Inflammatory macrophage treated with lipopolysaccharide for 1 hour (primary cell): ENCODE measurements at regions not wholly inside any gene's neighbourhood (a gene's known extent, or its start where the extent isn't known, plus 50 kb on each side); places are given as distances from the start of the nearest gene placed in this dataset.

Experiments
- DNase-seq, 2 donors: peaks; one replicate each; pipeline ENCODE4 v3.0.0-alpha.2; 2020 to 2022

DNA sequence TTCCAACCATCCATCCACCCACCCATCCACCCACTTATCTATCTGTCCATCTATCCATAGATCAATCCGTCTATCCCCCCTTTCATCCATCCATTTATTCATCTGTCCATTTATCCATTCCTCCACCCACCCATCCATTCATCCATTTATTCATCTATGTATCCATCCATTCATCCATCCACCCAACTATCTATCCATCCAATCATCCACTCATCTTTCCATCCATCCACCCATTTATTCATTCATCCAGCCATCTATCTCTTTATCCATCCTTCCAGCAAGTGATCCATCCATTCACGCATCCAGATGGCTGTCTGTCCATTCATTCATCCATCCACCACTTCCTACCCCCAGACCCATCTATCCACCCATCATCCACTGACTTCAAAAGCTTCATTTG lies 84.0 kb upstream of the CD99 start:
- no peak for DNase-seq

GRCh38 chrX:2600564-2600963 lies 90.5 kb upstream of the CD99 start:
- DNase-seq, result no peak

- no peak for DNase-seq
These were observed 94.4 kb upstream of the CD99 start for GRCh38 chrX:2596555-2597255.

- DNase-seq, result no peak
These were observed 95.0 kb upstream of the CD99 start for GRCh38 chrX:2596045-2596444.

DNA sequence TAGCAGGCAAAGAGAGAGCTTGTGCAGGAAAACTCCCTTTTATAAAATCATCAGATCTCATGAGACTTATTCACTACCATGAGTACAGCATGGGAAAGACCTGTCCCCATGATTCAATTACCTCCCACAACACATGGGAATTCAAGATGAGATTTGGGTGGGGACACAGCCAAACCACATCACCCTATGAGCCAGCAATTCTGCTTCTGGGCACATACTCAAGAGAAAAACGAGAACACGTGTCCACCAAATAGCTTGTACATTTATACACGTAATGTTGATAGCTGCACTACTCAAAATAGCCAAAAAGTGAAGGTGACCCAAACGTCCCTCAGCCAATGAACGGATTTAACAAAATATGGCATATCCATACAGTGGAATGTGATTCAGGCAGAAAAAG lies 94.5 kb upstream of the DHRSX start:
- DNase-seq, result no peak

DNA sequence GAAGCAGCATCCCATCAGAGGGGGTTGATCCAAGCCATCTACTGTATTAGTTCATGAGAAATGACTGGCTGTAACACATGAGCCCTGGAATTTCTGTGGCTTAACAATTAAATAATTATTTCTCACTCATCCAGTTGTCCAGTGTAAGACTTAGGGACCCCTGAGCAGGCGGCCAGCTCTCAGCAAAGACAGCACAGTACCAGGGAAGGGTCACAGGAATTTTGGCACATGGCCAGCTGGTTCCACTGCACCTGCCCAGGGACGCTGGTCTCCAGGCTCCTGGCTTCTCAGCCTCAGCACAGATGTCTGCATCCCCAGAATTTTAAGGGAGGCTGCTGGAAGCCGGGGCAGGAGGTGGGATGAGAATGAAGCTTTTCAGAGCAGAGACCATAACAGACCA lies 93.7 kb upstream of the DHRSX start:
- no peak for DNase-seq

- no peak for DNase-seq
These were observed 91.5 kb upstream of the DHRSX start for GRCh38 chrX:2592279-2592678.

DNA sequence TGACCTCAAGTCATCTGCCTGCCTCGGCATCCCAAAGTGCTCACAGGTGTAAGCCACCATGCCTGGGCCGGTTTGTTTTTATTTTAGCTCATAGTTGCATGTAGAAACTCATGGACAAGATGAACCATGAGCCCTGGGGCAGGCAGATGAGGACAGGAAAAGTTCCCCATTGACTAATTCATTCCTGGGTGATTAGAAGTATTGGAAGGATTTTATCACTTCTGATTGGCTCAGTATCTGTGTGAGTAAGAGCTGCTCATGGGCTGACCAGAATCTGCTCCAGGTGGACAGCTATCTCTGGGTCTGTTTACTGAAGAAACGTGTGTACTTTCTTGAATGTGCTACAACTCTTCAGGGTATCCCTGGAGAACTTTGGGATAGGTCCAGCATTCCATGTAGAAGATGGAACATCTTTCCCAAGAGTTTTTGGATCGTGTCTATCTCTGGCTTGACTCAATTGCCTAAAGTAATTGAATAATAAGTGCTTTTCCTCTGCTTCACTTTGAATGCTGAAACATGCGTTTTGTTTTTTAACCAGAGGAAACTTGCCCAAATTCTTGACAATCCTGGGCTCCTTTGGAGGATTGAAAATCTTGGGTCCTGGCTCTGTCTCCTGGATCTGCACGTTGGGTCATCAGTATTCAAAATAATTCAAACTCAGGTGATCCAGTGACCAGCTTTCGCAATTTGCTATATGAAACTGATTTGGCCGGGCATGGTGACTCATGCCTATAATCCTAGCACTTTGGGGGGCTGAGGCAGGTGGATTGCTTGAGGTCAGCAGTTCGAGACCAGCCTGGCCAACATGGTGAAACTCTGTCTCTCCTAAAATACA lies 88.6 kb upstream of the DHRSX start:
- DNase-seq, result no peak

- DNase-seq, result no peak
These were observed 87.3 kb upstream of the DHRSX start for GRCh38 chrX:2588049-2588448.

GRCh38 chrX:2587146-2587545 lies 86.4 kb upstream of the DHRSX start:
- DNase-seq, result no peak

- no peak for DNase-seq
These were observed 84.3 kb upstream of the DHRSX start for GRCh38 chrX:2585158-2585470.

DNA sequence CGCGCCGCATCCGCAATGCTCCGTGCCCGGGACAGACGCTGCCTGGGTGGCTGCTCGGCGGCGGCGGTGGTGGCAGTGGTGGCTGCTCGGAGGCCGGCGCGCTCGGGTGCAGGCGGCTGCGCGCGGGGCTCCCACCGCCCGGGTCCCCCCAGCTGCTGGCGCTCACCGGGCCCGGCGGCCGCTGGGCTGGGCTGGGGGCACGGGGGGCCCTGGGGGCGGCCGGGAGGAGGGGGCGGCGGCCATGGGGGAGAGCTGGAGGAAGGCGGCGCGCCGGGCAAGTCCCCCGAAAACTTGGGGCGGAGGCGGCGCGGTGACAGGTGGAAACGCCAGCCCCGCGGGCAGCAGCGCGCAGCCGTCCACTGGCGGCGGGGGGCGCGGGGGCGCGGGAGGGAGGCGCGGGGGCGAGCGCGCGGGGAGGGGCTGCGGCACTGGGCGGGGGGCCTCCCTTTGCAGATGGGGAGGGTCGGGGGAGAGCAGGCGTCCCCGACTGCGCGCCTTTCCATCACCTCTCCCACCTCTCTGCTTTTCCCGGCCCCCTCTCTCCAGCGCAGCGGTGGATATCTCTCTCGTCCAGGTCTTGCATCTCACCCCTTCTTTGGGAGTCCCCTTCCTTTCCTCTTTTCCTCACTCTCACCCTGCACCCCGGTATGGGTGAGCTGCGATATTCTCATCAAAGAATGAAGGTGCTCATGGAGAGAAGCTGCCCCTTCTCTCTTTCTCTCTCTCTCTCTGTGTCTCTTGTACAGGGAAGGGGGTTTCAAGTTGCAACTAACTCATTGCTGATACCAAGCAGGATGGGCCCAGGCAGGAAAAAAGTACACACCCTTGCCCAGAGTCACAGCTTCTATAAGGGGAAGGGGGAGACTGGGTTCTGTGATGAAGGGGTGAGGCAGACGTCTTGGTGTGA lies 83.7 kb upstream of the DHRSX start:
- no peak for DNase-seq

- no peak for DNase-seq
These were observed 82.7 kb upstream of the DHRSX start for GRCh38 chrX:2583194-2584162.

DNA sequence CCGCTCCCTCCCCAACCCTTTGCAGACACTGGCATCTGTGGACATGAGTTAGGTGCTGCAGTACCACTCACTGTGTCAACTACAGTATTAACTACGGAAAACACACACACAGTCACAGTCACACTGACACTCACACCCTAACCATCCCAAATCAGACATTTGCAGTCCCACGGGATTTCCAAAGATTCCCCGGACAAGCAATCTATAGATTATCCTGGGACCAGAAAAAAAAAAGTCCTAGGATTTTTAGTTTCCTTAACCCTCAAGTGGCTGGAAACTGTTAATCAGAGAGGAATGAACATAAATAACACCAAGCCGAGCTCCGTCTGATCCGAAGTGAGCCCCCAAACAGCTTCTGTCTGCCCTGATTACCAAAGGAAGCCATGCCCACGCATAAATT lies 81.9 kb upstream of the DHRSX start:
- no peak for DNase-seq

DNA sequence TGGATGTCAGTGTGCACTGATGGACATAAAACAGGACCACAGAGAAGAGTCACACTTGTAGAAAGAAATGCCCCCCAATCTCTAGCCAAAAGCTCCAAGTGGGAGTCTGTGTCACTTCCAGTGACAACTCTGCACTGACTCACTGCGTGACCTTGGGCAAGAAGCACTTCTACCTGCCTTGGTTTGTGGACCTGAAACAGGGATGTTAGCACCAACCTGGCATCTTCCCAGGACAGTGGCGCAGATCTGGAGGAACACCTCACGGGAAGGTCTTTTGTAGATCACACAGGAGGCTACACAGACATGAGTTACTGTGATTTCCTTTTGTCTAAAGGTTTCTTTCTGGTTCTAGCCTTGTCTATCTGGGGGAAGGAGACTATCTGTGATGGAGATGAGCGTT lies 80.5 kb upstream of the DHRSX start:
- no peak for DNase-seq

DNA sequence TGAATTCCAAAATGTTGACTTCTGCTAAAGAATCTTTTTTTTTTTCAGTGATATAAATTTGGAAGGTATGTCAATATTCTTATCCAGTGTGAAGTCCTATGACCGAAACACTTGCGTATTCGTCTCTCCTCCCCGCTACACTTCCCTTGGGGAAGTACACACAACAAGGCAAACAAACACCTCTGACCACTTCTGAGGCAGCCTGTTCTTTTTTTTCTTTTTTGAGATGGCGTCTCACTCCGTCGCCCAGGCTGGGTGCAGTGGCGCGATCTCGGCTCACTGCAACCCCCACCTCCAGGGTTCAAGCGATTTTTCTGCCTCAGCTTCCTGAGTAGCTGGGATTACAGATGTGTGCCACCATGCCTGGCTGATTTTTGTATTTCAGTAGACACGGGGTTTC lies 78.1 kb upstream of the DHRSX start:
- no peak for DNase-seq

- DNase-seq, result no peak
These were observed 77.2 kb upstream of the DHRSX start for GRCh38 chrX:2577844-2578466.

DNA sequence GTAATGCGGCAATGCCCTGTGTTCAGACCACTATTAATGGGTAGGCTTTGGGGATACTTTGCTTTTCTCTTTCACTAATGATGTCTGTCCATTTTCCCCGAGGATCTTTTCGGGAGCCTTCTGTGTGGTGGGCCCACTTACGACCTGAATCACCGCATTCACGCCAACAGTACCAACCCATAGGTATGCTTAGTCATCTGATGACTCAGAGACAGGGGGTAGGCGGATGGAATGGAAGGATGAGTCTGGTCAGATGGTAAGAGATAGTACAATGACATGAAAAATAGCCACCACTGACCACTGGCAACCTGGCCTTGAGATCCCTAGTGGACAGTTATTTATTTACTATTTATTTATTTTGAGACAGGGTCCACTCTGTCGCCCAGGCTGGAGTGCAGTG lies 76.0 kb upstream of the DHRSX start:
- no peak for DNase-seq

DNA sequence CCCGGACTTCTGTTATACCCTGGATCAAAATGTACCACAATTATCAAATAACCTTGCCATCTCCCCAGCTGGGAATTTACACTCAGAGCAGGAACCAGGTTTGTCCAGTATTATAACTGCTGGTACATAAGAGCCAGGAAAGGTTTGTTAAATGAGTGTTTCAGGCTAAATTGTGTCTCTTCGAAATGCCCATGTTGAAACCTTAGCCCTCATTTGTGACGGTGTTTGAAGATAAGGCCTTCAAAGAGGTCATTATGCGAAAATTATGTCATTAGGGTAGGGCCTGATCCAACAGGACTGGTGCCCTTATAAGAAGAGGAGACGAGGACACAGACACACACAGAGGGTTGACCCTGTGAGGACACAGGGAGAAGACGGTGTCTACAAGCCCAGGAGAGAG lies 73.5 kb upstream of the DHRSX start:
- DNase-seq, result no peak

DNA sequence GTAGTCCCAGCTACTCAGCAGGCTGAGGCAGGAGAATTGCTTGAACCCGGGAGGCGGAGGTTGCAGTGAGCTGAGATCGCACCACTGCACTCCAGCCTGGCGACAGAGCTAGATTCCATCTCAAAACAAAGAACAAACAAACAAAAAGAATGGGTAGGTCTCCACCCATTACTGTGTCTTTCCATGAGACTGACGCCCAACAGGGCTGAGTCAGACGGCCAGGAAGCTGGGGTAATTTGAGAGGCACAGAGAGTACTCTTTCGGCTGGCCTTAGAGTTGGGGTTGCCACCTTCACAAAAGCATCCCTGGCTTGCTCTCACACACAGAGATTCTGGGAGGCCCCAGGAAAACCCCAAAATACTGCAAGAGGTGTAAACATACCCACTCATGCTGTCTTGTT lies 72.0 kb upstream of the DHRSX start:
- no peak for DNase-seq

- no peak for DNase-seq
These were observed 67.3 kb upstream of the DHRSX start for GRCh38 chrX:2568125-2568524.

GRCh38 chrX:2566055-2566454 lies 65.3 kb upstream of the DHRSX start:
- DNase-seq, result no peak
